D721Med (cell line): ENCODE measurements at regions not wholly inside any gene's neighbourhood (a gene's known extent, or its start where the extent isn't known, plus 50 kb on each side); places are given as distances from the start of the nearest gene placed in this dataset.

Source experiments
- DNase-seq: peaks from one replicate; pipeline ENCODE4 v3.0.0; 2011; ENCODE audit warnings: low spot score; ENCODE audit not compliant: insufficient read length
- FAIRE-seq: peaks from 2 replicates; lab custom pipeline; 2011; peaks lifted over from hg19 to GRCh38; lab: Jason Lieb, UNC
- TF ChIP-seq, protein P1 (sequence below): IDR thresholded peaks from 2 replicates; pipeline ENCODE4 v1.5.1; 2012; ENCODE audit warnings: mild to moderate bottlenecking, control low read depth; ENCODE audit not compliant: insufficient read depth; ENCODE audit errors: missing control alignments

DNA sequence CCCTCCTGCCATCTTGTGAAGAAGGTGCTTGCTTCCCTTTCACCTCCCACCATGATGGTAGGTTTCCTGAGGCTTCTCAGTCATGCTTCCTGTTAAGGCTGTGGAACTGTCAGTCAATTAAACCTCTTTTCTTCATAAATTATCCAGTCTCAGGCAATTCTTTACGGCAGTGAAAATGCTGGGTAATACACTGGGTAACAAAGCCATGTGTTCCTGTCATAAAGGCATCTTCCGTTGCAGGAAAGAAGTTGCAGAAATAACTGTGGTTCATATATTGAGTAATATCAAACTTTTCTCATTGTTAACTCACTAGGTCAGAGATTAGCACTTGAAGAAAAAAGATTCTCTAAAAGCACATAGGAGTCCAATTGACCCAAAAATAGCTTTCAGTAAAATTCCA, 163.9 kb upstream of the HNMT start:
- FAIRE-seq (no peak), DNase-seq (no peak)
- TF ChIP-seq, protein P1, sequence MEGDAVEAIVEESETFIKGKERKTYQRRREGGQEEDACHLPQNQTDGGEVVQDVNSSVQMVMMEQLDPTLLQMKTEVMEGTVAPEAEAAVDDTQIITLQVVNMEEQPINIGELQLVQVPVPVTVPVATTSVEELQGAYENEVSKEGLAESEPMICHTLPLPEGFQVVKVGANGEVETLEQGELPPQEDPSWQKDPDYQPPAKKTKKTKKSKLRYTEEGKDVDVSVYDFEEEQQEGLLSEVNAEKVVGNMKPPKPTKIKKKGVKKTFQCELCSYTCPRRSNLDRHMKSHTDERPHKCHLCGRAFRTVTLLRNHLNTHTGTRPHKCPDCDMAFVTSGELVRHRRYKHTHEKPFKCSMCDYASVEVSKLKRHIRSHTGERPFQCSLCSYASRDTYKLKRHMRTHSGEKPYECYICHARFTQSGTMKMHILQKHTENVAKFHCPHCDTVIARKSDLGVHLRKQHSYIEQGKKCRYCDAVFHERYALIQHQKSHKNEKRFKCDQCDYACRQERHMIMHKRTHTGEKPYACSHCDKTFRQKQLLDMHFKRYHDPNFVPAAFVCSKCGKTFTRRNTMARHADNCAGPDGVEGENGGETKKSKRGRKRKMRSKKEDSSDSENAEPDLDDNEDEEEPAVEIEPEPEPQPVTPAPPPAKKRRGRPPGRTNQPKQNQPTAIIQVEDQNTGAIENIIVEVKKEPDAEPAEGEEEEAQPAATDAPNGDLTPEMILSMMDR, result no peak

DNA sequence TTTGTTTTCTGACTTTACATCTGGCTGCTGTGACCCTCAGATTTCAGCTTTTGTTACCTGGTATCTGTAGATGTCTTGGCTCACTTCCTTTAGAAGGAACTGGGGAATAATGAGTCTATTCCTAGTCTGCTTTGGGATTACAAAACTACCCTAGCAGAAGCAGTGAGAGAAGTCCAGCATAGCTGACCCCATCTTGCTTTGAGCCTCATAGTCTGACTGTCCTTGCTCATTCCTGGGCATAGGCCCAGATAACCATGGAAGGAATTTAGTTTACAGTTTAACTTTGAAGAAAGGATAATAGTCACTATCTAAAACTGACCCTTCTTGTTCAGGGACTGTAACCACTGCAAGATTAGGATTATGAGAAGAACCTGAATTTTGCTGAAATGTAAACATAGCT, 163.0 kb upstream of the HNMT start:
- DNase-seq (no peak), FAIRE-seq (no peak)
- TF ChIP-seq, protein P1, result no peak

DNA sequence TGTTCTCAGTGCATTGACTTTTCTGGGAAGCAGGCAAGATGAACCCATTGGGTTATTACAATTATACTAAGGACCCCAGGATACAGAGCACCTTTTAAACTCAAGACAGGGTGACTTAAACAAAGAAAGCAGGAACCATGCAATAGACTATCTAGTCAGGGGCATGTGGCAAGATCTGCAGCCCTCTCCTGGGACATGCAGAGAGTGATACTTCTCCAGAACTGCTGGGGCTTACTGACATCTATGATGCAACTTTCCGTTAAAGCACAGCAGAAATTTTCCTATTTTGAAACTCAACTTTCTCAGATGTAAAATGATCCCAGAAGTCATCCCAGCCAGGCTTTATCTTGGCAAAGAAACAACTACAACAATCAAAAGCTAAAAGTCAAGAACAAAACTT, 162.2 kb upstream of the HNMT start:
- TF ChIP-seq, protein P1, result no peak
- FAIRE-seq, result no peak
- no peak for DNase-seq

DNA sequence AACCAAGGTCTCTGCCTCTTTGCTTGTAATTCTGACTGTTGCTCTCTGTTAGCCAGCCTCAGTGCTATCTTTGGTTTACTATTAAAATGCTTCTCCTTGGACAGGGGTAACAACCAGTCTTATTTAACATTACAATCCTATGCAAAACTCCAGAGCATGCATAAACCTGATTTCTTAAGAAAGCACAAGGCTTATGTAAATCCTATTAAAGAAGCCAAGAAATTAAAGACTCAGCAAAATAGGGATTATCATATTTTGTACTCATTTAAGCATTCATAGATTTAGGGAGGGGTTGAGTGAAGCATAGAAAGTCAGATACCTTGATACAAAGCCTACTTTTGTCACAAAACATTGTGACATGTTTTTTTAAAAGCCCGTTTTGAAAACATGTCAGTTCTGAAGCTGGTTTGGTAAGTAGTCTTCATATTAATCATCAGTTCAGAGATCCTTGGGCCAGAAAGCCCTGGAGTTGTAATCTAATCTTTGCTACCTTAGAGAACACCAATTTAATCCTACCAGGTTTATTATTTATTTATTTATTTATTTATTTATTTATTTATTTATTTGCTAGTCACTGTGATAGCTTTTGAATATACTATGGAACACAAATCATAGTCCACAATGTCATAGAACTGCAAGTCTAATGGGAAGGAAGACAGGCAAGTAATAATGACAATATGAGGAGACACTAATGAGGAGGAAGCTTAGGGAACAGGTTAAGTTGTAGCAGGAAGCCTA, 158.0 kb upstream of the HNMT start:
- DNase-seq, result no peak
- FAIRE-seq, result peak; percentile 78
- TF ChIP-seq, protein P1, result no peak

DNA sequence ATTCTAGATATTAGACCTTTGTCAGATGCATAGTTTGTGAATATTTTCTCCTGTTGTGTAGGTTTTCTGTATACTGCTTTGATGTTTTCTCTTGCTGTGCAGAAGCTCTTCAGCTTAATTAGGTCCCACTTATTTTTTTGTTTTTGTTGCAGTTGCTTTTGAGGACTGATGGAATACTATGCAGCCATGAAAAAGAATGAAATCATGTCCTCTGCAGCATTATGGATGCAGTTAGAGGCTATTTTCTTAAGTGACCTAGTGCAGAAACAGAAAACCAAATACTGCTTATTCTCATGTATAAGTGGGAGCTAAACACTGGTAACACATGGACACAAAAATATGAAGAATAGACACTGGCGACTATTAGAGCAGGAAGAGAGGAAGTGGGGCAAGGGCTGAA, 155.0 kb upstream of the HNMT start:
- FAIRE-seq (no peak), DNase-seq (no peak)
- TF ChIP-seq, protein P1, result no peak

DNA sequence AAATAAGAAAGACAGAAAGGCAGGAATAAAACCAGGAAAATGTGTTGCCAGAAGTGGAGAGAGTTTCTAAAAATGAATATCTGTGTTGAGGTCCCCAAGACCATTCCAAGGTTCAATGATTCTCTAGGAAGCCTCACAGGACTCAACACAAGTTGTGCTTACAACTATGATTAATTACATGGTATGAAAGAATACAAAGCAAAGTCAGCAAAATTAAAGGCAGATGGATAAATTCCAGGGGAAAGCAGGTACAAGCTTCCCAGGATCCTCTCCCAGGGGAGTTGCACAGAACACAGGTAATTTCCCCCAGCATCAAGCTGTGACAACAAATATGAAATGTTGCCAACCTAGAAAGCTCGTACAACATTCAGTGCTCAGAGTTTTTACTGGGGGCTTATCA, 154.4 kb upstream of the HNMT start:
- TF ChIP-seq, protein P1, result no peak
- FAIRE-seq (no peak), DNase-seq (no peak)

DNA sequence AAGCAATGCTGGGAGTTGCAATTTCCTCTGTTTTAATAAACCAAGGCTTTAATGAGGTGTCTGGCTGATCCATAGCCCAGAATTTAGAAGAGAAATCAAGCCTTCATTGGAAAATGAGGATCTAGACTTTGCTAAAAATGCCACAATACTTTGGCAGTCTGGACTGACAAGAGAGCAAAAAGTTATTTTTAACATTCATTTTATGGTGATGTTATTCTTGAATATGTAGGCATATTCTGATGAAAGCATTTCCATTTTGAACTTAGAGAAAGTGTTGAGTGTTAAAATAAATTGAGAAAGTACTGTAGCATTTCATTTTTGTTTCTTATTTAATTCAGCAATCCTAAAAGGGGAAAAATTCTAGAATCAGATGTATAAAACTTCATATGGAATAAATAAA, 151.8 kb upstream of the HNMT start:
- FAIRE-seq (no peak), DNase-seq (no peak)
- TF ChIP-seq, protein P1, result no peak
